Mesenteric fat pad (tissue), 1 donor: ENCODE measurements at regions not wholly inside any gene's neighbourhood (a gene's known extent, or its start where the extent isn't known, plus 50 kb on each side); places are given as distances from the start of the nearest gene placed in this dataset.

Experiments
- DNase-seq: peaks from one replicate; pipeline ENCODE4 v3.0.0-alpha.2; 2020; ENCODE audit warnings: low spot score
- donor health status: DM: yes; HTN: yes; CAD: no.

- DNase-seq: no peak
Measured at GRCh38 chr4:34679228-34679627, 1565.1 kb downstream of the ARAP2 start.

GRCh38 chr4:34709564-34709963, 1534.8 kb downstream of the ARAP2 start:
- DNase-seq: no peak

- no peak for DNase-seq
Measured at GRCh38 chr4:34718576-34719245, 1525.6 kb downstream of the ARAP2 start.

GRCh38 chr4:34720571-34720970, 1523.7 kb downstream of the ARAP2 start:
- DNase-seq: no peak

- DNase-seq: no peak
Measured at GRCh38 chr4:34721835-34722234, 1522.5 kb downstream of the ARAP2 start.

- DNase-seq: no peak
Measured at GRCh38 chr4:34723605-34724004, 1520.7 kb downstream of the ARAP2 start.

- DNase-seq: no peak
Measured at GRCh38 chr4:34724491-34724890, 1519.8 kb downstream of the ARAP2 start.

- no peak for DNase-seq
Measured at GRCh38 chr4:34731070-34731469, 1513.2 kb downstream of the ARAP2 start.

- no peak for DNase-seq
Measured at GRCh38 chr4:34732176-34732950, 1512.0 kb downstream of the ARAP2 start.

GRCh38 chr4:34733185-34733941, 1511.0 kb downstream of the ARAP2 start:
- no peak for DNase-seq

- DNase-seq: no peak
Measured at GRCh38 chr4:34766935-34767334, 1477.4 kb downstream of the ARAP2 start.

- DNase-seq: no peak
Measured at GRCh38 chr4:34767407-34767806, 1476.9 kb downstream of the ARAP2 start.

- DNase-seq: no peak
Measured at GRCh38 chr4:34771632-34772031, 1472.7 kb downstream of the ARAP2 start.

GRCh38 chr4:34790131-34790530, 1454.2 kb downstream of the ARAP2 start:
- no peak for DNase-seq

- DNase-seq: no peak
Measured at GRCh38 chr4:34791209-34791608, 1453.1 kb downstream of the ARAP2 start.

GRCh38 chr4:34800953-34801352, 1443.4 kb downstream of the ARAP2 start:
- DNase-seq: no peak

- DNase-seq: no peak
Measured at GRCh38 chr4:34814266-34814665, 1430.0 kb downstream of the ARAP2 start.

GRCh38 chr4:34824515-34824914, 1419.8 kb downstream of the ARAP2 start:
- no peak for DNase-seq

- DNase-seq: no peak
Measured at GRCh38 chr4:34826660-34827059, 1417.7 kb downstream of the ARAP2 start.

GRCh38 chr4:34845926-34846325, 1398.4 kb downstream of the ARAP2 start:
- DNase-seq: no peak

GRCh38 chr4:34850421-34850820, 1393.9 kb downstream of the ARAP2 start:
- DNase-seq: no peak

- no peak for DNase-seq
Measured at GRCh38 chr4:34850968-34851367, 1393.3 kb downstream of the ARAP2 start.
